Ammon's horn (tissue), 1 donor: ENCODE measurements at regions not wholly inside any gene's neighbourhood (a gene's known extent, or its start where the extent isn't known, plus 50 kb on each side); places are given as distances from the start of the nearest gene placed in this dataset.
"Not testable (repeated sequence)": the region's sequence is repeated elsewhere in the genome, so short reads cannot be mapped to it uniquely, and the experiment has no call there.

ENCODE experiments used
- DNase-seq: peaks from one replicate; pipeline ENCODE4 v3.0.0-alpha.2; 2016; ENCODE audit warnings: low spot score

- DNase-seq, result peak; percentile 54
These were observed 93.4 kb upstream of the PARD3 start for GRCh38 chr10:34908481-34908880.

DNA sequence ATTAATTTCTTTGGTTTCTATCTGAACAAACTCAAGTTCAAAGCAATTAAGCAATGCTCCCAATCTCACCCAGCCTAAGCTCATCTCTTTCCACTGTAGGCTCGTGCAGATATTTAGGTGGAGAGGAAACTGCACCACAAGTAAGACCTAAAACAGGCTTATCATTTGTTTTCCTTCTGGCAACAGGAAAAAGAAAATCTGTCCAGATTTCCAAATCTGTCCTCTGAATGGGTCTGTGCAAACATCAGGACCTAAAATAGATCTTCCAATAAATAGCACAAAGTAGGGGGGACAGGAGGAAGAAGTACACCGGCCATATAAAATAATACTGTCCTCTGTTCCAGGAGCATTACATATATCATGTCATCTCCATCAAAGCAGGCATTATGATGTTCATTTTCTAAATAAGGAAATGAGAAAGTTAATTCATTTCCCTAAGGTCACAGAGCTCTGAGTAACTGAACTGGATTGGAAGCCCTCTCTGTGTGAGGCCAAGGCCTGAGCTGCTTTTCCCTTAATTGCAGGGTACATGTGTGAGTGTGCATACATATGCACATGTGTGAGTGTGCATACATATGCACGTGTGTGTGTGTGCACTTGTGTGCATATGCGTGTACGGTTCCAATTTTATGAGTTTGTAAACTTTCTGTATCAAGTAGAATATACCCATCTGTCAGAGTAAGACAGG, 92.8 kb upstream of the PARD3 start:
- DNase-seq, result no peak

DNA sequence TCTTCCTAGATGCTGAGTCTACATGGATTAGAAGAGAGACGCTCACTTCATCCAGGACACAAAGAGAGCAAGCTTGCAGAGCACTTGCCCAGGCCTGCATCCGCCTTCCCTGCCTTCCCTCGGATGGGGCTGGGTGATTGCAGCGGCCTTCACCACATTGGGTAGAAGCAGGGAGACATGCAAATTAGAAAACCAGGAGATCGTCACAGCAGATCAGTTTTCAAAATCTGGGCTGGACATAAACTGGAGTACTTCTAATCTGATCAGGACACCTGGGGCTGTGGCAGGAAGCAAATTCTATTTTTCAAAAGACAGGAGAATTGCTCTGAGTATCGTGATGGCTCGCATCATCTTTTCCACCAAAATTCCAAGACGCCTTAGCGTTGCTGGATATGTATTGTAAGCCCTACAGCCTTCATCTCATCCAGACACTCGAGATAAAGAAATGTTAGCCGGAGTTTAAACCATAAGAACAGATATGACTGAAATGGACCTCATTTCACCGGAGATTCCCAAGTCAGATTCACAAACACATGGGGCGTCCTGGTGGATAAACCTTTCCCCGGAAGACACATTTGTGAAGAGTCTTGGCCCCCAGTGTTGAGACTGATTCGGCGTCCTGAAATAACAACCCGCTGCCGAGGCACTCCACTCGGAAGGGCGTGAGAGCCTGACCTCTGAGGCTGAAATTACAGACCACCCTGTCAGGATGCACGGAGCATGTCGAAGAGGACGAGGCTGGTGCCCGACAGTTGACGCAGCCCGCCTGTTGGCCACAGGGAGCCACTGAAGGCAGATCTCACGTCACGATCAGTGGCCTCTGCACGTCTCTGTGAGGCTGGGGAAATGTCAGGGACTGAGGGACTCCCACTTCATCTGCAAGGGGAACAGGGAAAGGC, 91.2 kb upstream of the PARD3 start:
- no peak for DNase-seq

GRCh38 chr10:34905200-34905927, 90.3 kb upstream of the PARD3 start:
- no peak for DNase-seq

- DNase-seq, result no peak
These were observed 89.1 kb upstream of the PARD3 start for GRCh38 chr10:34904191-34904590.

DNA sequence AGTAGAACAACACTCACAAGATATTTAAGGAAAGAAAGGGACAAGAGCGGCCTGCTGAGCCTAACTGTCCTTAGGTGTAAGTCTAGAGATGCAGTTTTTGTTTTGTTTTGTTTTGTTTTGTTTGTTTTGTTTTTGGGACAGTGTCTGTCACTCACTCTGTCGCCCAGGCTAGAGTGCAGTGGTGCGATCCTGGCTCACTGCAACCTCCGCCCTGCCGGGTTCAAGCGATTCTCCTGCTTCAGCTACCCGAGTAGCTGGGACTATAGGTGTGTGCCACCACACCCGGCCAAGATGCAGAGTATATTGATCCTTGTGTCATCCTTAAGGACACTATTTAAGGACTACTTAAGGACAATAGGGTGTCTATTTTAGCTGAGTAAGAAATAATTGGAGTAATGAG, 84.1 kb upstream of the PARD3 start:
- DNase-seq, result no peak

GRCh38 chr10:34895977-34896376, 80.9 kb upstream of the PARD3 start:
- DNase-seq, result no peak

GRCh38 chr10:34895046-34895445, 80.0 kb upstream of the PARD3 start:
- DNase-seq, result not testable (repeated sequence)

GRCh38 chr10:34892521-34892920, 77.4 kb upstream of the PARD3 start:
- not testable (repeated sequence) for DNase-seq

GRCh38 chr10:34890939-34891338, 75.8 kb upstream of the PARD3 start:
- no peak for DNase-seq

GRCh38 chr10:34889004-34889869, 74.1 kb upstream of the PARD3 start:
- DNase-seq, result no peak

GRCh38 chr10:34886906-34887642, 72.0 kb upstream of the PARD3 start:
- DNase-seq, result no peak

- no peak for DNase-seq
These were observed 70.8 kb upstream of the PARD3 start for GRCh38 chr10:34885898-34886297.

GRCh38 chr10:34885011-34885410, 69.9 kb upstream of the PARD3 start:
- no peak for DNase-seq

DNA sequence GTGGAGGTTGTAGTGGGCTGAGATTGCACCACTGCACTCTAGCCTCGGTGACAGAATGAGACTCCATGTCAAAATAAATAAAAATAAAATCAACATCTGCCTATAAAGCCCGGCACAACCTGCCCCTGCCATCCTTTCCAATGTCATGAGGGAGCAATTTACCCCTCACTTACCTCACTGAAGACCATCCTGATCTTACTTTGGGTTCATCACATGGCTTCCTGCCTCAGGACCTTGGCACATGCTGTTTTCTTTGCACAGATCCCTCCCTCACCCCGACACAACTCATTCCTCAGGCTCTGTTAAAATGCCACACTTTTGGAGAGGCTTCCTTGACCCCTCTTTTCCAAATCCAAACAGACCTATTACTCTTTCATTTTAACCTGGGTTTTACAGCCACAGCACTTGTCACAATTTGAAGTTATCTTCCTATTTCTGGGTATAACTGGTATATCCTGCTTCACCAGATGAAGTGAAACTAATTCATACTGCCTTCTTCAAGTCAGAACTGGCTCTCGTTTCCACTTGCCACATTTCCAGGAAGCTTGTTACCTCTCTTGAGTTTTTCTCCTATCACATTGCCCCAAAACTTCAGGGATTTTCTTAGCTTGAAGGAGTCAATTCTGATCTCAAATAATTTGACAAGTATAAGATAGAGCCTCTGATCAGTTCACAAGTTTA, 69.3 kb upstream of the PARD3 start:
- no peak for DNase-seq

DNA sequence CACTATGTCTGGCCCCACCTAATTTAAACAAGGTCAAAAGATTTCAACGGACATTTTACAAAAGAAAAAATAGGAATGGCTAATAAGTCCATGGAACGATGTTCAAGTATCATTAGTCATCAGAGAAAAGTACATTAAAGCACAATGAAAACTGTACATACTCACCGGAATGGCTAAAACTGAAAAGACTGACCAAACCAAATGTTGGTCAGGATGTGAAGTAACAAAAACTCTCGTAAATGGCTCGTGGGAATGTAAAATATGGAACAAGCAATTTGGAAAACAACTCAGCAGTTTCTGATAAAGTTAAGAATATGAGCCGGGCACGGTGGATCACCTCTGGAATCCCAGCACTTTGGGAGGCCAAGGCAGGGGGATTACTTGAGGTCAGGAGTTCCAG, 65.7 kb upstream of the PARD3 start:
- DNase-seq, result no peak

- not testable (repeated sequence) for DNase-seq
These were observed 63.6 kb upstream of the PARD3 start for GRCh38 chr10:34878651-34879050.

GRCh38 chr10:34875061-34875460, 60.0 kb upstream of the PARD3 start:
- DNase-seq, result no peak

GRCh38 chr10:34872820-34873219, 57.7 kb upstream of the PARD3 start:
- no peak for DNase-seq

DNA sequence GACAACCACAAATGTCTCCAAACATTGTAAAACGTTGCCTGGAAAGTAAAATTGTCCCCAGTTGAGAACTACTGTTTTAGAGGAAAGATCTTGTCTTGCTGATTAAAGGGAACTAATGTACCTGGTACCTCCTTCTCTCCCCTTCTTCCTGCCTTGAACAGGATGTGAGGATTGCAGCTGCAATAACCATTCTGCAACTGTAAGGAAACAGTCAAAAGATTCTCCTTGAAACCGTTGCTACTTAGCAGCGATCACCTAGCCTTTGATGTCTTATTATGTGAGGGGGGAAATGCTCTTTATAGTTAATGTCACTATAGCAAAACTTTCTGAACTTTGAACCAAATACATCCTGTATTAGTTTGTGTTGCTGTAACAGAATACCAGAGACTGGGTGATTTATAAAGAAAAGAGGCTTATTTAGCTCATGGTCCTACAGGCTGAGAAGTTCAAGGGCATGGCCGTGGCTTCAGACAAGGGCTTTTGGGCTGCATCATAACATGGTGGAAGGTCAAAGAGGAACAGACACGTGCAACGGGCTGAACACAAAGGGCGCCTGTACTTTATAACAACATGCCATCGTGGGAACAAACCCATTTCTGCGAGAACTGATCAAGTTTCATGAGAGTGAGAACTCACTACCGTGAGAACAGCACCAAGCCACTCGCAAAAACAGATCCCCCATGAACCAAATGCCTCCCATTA, 54.2 kb upstream of the PARD3 start:
- no peak for DNase-seq
